HG03469 (cell line): ENCODE measurements at regions not wholly inside any gene's neighbourhood (a gene's known extent, or its start where the extent isn't known, plus 50 kb on each side); places are given as distances from the start of the nearest gene placed in this dataset.
"Not testable (repeated sequence)": the region's sequence is repeated elsewhere in the genome, so short reads cannot be mapped to it uniquely, and the experiment has no call there.

ENCODE experiments used
- ATAC-seq: cut with Tn5 transposase; IDR thresholded peaks from one replicate; pipeline ENCODE4 v1.9.1; 2021; ENCODE audit warnings: mild to moderate bottlenecking, moderate library complexity, moderate number of reproducible peaks; ENCODE audit not compliant: unreplicated experiment

- ATAC-seq: no peak
Measured at GRCh38 chr14:83017296-83017695, 1483.6 kb upstream of the SEL1L start.

- ATAC-seq: no peak
Measured at GRCh38 chr14:83019744-83020414, 1486.2 kb upstream of the SEL1L start.

- no peak for ATAC-seq
Measured at GRCh38 chr14:83021323-83021722, 1487.7 kb upstream of the SEL1L start.

GRCh38 chr14:83023369-83023768, 1489.7 kb upstream of the SEL1L start:
- ATAC-seq: no peak

GRCh38 chr14:83041224-83041623, 1507.6 kb upstream of the SEL1L start:
- no peak for ATAC-seq

GRCh38 chr14:83042858-83043257, 1509.2 kb upstream of the SEL1L start:
- ATAC-seq: no peak

GRCh38 chr14:83044001-83044400, 1510.3 kb upstream of the SEL1L start:
- no peak for ATAC-seq

- no peak for ATAC-seq
Measured at GRCh38 chr14:83047059-83047830, 1513.6 kb upstream of the SEL1L start.

- no peak for ATAC-seq
Measured at GRCh38 chr14:83053022-83053710, 1519.5 kb upstream of the SEL1L start.

GRCh38 chr14:83058068-83058467, 1524.4 kb upstream of the SEL1L start:
- no peak for ATAC-seq

- peak; percentile 52 for ATAC-seq
Measured at GRCh38 chr14:83071888-83072501, 1538.3 kb upstream of the SEL1L start.

- no peak for ATAC-seq
Measured at GRCh38 chr14:83085136-83085535, 1551.5 kb upstream of the SEL1L start.

GRCh38 chr14:83085725-83086124, 1552.1 kb upstream of the SEL1L start:
- no peak for ATAC-seq

GRCh38 chr14:83091991-83092956, 1558.6 kb upstream of the SEL1L start:
- not testable (repeated sequence) for ATAC-seq

- ATAC-seq: no peak
Measured at GRCh38 chr14:83096092-83096491, 1562.4 kb upstream of the SEL1L start.

- ATAC-seq: no peak
Measured at GRCh38 chr14:83101846-83102245, 1568.2 kb upstream of the SEL1L start.

- no peak for ATAC-seq
Measured at GRCh38 chr14:83118029-83118428, 1584.4 kb upstream of the SEL1L start.

GRCh38 chr14:83120187-83120586, 1586.5 kb upstream of the SEL1L start:
- no peak for ATAC-seq

- no peak for ATAC-seq
Measured at GRCh38 chr14:83126076-83126475, 1592.4 kb upstream of the SEL1L start.

- ATAC-seq: no peak
Measured at GRCh38 chr14:83128783-83129182, 1595.1 kb upstream of the SEL1L start.
